SK-N-SH (cell line): ENCODE measurements at regions not wholly inside any gene's neighbourhood (a gene's known extent, or its start where the extent isn't known, plus 50 kb on each side); places are given as distances from the start of the nearest gene placed in this dataset.

Source experiments
- CTCF ChIA-PET: fragments of 300-600, 350-600 bp; formaldehyde crosslinking; extraction: SDS; loops from one replicate; lab custom pipeline; 2021; lab: Yijun Ruan, JAX
- POLR2A ChIA-PET: fragments of 350-600 bp; sonication (Branson Sonifier 250); formaldehyde crosslinking; extraction: SDS; loops from one replicate; lab custom pipeline; 2020; ENCODE audit warnings: antibody characterized with exemption, inconsistent platforms; lab: Yijun Ruan, JAX
- DNase-seq: peaks from one replicate; pipeline ENCODE4 v3.0.0; 2012
- H2AFZ ChIP-seq: fragments of 200-600 bp; sonication (generic); 2 replicates; pipeline ENCODE4 v1.8.1; 2016; ENCODE audit warnings: antibody characterized with exemption, mild to moderate bottlenecking, low read depth
- H3F3A ChIP-seq: fragments of 200-600 bp; sonication (generic); replicated peaks from 2 replicates; pipeline ENCODE3; 2016; ENCODE audit warnings: antibody characterized with exemption, mild to moderate bottlenecking; ENCODE audit not compliant: insufficient read depth
- H3K27ac ChIP-seq, 2 experiments: fragments of 200-500 bp in 1 of 2; fragments of 200-600 bp in 1 of 2; sonication (Bioruptor generic) in 1 of 2; sonication (generic), shearing (Covaris generic) in 1 of 2; 2 replicates each; pipeline versions ENCODE4 v1.5.1 to v1.6.1; 2014 to 2016; ENCODE audit warnings: low read depth in 2 of 2, inconsistent platforms in 1 of 2, low read length in 1 of 2, mild to moderate bottlenecking in 1 of 2, mixed read lengths in 1 of 2
- H3K27me3 ChIP-seq: fragments of 200-600 bp; sonication (generic), shearing (Covaris generic); 2 replicates; pipeline ENCODE4 v1.6.1; 2016; ENCODE audit warnings: mixed run types; ENCODE audit not compliant: insufficient read depth
- H3K36me3 ChIP-seq, 2 experiments: fragments of 200-500 bp in 1 of 2; fragments of 200-600 bp in 1 of 2; sonication (Bioruptor generic) in 1 of 2; sonication (generic) in 1 of 2; replicated peaks in 1 of 2; 2 replicates each; pipeline versions ENCODE3 to v1.5.1; 2014 to 2016; ENCODE audit warnings: low read length in 1 of 2, mild to moderate bottlenecking in 1 of 2; ENCODE audit not compliant: insufficient read depth in 2 of 2, control insufficient read depth in 1 of 2
- H3K4me1 ChIP-seq, 2 experiments: fragments of 200-500 bp in 1 of 2; fragments of 200-600 bp in 1 of 2; sonication (Bioruptor generic) in 1 of 2; sonication (generic), shearing (Covaris generic) in 1 of 2; 2 replicates each; pipeline versions ENCODE4 v1.5.1 to v1.6.1; 2014 to 2016; ENCODE audit warnings: low read depth in 1 of 2, low read length in 1 of 2, mixed run types in 1 of 2; ENCODE audit not compliant: insufficient read depth in 2 of 2, control insufficient read depth in 1 of 2
- H3K4me2 ChIP-seq: fragments of 200-600 bp; sonication (generic), shearing (Covaris generic); 2 replicates; pipeline ENCODE4 v1.6.1; 2017; ENCODE audit warnings: mixed run types
- H3K4me3 ChIP-seq, 2 experiments: fragments of 200-500 bp in 1 of 2; fragments of 200-600 bp in 1 of 2; sonication (Bioruptor generic) in 1 of 2; sonication (generic), shearing (Covaris generic) in 1 of 2; 2 replicates each; pipeline versions ENCODE4 v1.5.1 to v1.8.1; 2014 to 2016; ENCODE audit warnings: low read depth in 2 of 2, inconsistent platforms in 1 of 2, low read length in 1 of 2, mild to moderate bottlenecking in 1 of 2, mixed read lengths in 1 of 2, moderate library complexity in 1 of 2
- H3K79me2 ChIP-seq: fragments of 200-600 bp; sonication (generic); 2 replicates; pipeline ENCODE4 v1.8.1; 2017; ENCODE audit warnings: mild to moderate bottlenecking; ENCODE audit not compliant: insufficient read depth
- H3K9ac ChIP-seq: fragments of 200-600 bp; sonication (generic); 2 replicates; pipeline ENCODE4 v1.6.1; 2017; ENCODE audit warnings: mixed run types
- H3K9me2 ChIP-seq: fragments of 200-600 bp; sonication (generic); 2 replicates; pipeline ENCODE4 v1.6.1; 2017; ENCODE audit warnings: mixed run types
- H3K9me3 ChIP-seq: fragments of 200-600 bp; sonication (generic); 2 replicates; pipeline ENCODE4 v1.6.1; 2017; ENCODE audit warnings: mixed run types, mild to moderate bottlenecking, moderate library complexity
- H4K20me1 ChIP-seq: fragments of 200-600 bp; sonication (generic); 2 replicates; pipeline ENCODE4 v1.6.1; 2017; ENCODE audit warnings: mild to moderate bottlenecking, mixed run types; ENCODE audit not compliant: insufficient read depth
- ELF1 ChIP-seq: IDR thresholded peaks from 2 replicates; pipeline ENCODE4 v1.4.0; 2012
- EP300 ChIP-seq, 2 experiments: IDR thresholded peaks; 2 replicates each; pipeline versions ENCODE4 v1.4.0 to v1.6.1; 2012; ENCODE audit warnings: borderline replicate concordance in 1 of 2, low read depth in 1 of 2, low read length in 1 of 2
- FOSL2 ChIP-seq: IDR thresholded peaks from 2 replicates; pipeline ENCODE4 v1.4.0; 2012; ENCODE audit warnings: low read depth, mild to moderate bottlenecking, moderate library complexity, borderline replicate concordance
- FOXM1 ChIP-seq: IDR thresholded peaks from 2 replicates; pipeline ENCODE4 v1.4.0; 2012; ENCODE audit warnings: low read depth, mild to moderate bottlenecking
- IRF3 ChIP-seq: fragments of 150-350 bp; IDR thresholded peaks from 2 replicates; pipeline ENCODE4 v1.6.1; 2016; ENCODE audit warnings: mild to moderate bottlenecking, low read depth, low read length
- JUND ChIP-seq: IDR thresholded peaks from 2 replicates; pipeline ENCODE4 v1.4.0; 2012
- MAX ChIP-seq: IDR thresholded peaks from 2 replicates; pipeline ENCODE4 v1.4.0; 2012; ENCODE audit warnings: low read depth
- MEF2A ChIP-seq: IDR thresholded peaks from 2 replicates; pipeline ENCODE4 v1.4.0; 2012; ENCODE audit warnings: low read depth, borderline replicate concordance
- MXI1 ChIP-seq: IDR thresholded peaks from 2 replicates; pipeline ENCODE4 v1.6.1; 2012; ENCODE audit warnings: mild to moderate bottlenecking, low read depth, low read length, improper control_type of control experiment
- NRF1 ChIP-seq: IDR thresholded peaks from 2 replicates; pipeline ENCODE4 v1.6.1; 2012; ENCODE audit warnings: low read depth, mild to moderate bottlenecking, low read length
- PBX3 ChIP-seq: IDR thresholded peaks from 2 replicates; pipeline ENCODE4; 2012
- RAD21 ChIP-seq: IDR thresholded peaks from 2 replicates; pipeline ENCODE4 v1.6.1; 2012; ENCODE audit warnings: mild to moderate bottlenecking, low read length
- RCOR1 ChIP-seq: fragments of 150-350 bp; IDR thresholded peaks from 2 replicates; pipeline ENCODE4 v1.6.1; 2017; ENCODE audit warnings: antibody characterized with exemption, low read length
- REST ChIP-seq: IDR thresholded peaks from 2 replicates; pipeline ENCODE4 v1.6.1; 2012; ENCODE audit warnings: mild to moderate bottlenecking, low read depth, low read length, moderate library complexity
- RFX5 ChIP-seq: IDR thresholded peaks from 2 replicates; pipeline ENCODE4 v1.6.1; 2012; ENCODE audit warnings: mild to moderate bottlenecking, improper control_type of control experiment, low read length
- SMC3 ChIP-seq: IDR thresholded peaks from 2 replicates; pipeline ENCODE4 v1.6.1; 2012; ENCODE audit warnings: low read depth, low read length, improper control_type of control experiment
- TAF1 ChIP-seq: IDR thresholded peaks from 2 replicates; pipeline ENCODE4 v1.6.1; 2012; ENCODE audit warnings: low read depth, mild to moderate bottlenecking, low read length, moderate library complexity, borderline replicate concordance
- USF1 ChIP-seq: IDR thresholded peaks from 2 replicates; pipeline ENCODE4 v1.4.0; 2012; ENCODE audit warnings: low read depth, borderline replicate concordance
- YY1 ChIP-seq: IDR thresholded peaks from 2 replicates; pipeline ENCODE4 v1.4.0; 2012; ENCODE audit warnings: low read depth, mild to moderate bottlenecking
- WGBS: methylation state at CpG from one replicate; pipeline ENCODE4 v1.1.6; 2017; ENCODE audit warnings: low lambda C conversion rate; 5-methylcytosine and 5-hydroxymethylcytosine counted together

- Histone ChIP-seq H3K4me1 (no peaks in the 10 kb centered on the region), H3K9me2 (no peaks in the 10 kb centered on the region), H3K9ac (no peak overlapping the region), H3K36me3 (no peaks in the 10 kb centered on the region), H3F3A (no peaks in the 10 kb centered on the region), H3K9me3 (no peaks in the 10 kb centered on the region), H2AFZ (no peak overlapping the region), H3K27ac (no peak overlapping the region), H3K4me2 (no peak overlapping the region), H4K20me1 (no peaks in the 10 kb centered on the region), H3K4me3 (no peak overlapping the region), H3K27me3 (no peaks in the 10 kb centered on the region; the same call in 1 of the 2 replicates), H3K79me2 (no peaks in the 10 kb centered on the region)
- TF ChIP-seq REST (no peak), MAX (no peak), JUND (no peak), RFX5 (no peak), ELF1 (no peak), FOXM1 (no peak), NRF1 (no peak)
- POLR2A ChIA-PET, result no interaction called here
- WGBS, result 5% methylated on average over 3 of the region's 3 CpGs
- DNase-seq, result no peak
- CTCF ChIA-PET, result no interaction called here
These were observed 286.4 kb upstream of the MEOX2 start for GRCh38 chr7:15972862-15973275.

GRCh38 chr7:15967551-15967950 is 281.1 kb upstream of the MEOX2 start:
- Histone ChIP-seq H3K27me3 (no peaks in the 10 kb centered on the region; the same call in 1 of the 2 replicates), H3K79me2 (no peaks in the 10 kb centered on the region), H4K20me1 (no peaks in the 10 kb centered on the region), H3K9me3 (no peaks in the 10 kb centered on the region), H3K9me2 (no peaks in the 10 kb centered on the region), H3K27ac (no peak overlapping the region), H3K4me2 (no peak overlapping the region), H3F3A (no peaks in the 10 kb centered on the region), H3K9ac (no peak overlapping the region), H2AFZ (no peak overlapping the region), H3K4me1 (no peaks in the 10 kb centered on the region), H3K4me3 (no peak overlapping the region), H3K36me3 (no peaks in the 10 kb centered on the region)
- POLR2A ChIA-PET, result no interaction called here
- WGBS, result 12% methylated on average over 3 of the region's 3 CpGs
- no peak for DNase-seq
- CTCF ChIA-PET, result no interaction called here
- no peak for TF ChIP-seq PBX3
- TF ChIP-seq USF1, result no peak
- no peak for TF ChIP-seq MXI1
- no peak for TF ChIP-seq MEF2A
- TF ChIP-seq REST, result no peak
- TF ChIP-seq TAF1, result no peak
- TF ChIP-seq FOSL2, result no peak
- TF ChIP-seq IRF3, result no peak
- no peak for TF ChIP-seq EP300 (IDR thresholded peaks at IDR 0.05; ENCODE audit: borderline replicate concordance in 1 of 2, low read depth in 1 of 2, low read length in 1 of 2)
- TF ChIP-seq YY1, result no peak
- TF ChIP-seq RCOR1, result no peak
- no peak for TF ChIP-seq RAD21
- no peak for TF ChIP-seq SMC3
- TF ChIP-seq JUND, result no peak
- TF ChIP-seq FOXM1, result no peak
- no peak for TF ChIP-seq RFX5
